Nephron progenitor cell (in vitro differentiated cells): ENCODE measurements at regions not wholly inside any gene's neighbourhood (a gene's known extent, or its start where the extent isn't known, plus 50 kb on each side); places are given as distances from the start of the nearest gene placed in this dataset.

Source experiments
- DNase-seq: peaks from one replicate; pipeline ENCODE4 v3.0.0; 2021
- H3K27ac Mint-ChIP-seq: 2 replicates; pipeline ENCODE4 v1.8.0; 2021; ENCODE audit warnings: mild to moderate bottlenecking, moderate library complexity, mixed read lengths
- H3K27me3 Mint-ChIP-seq: 2 replicates; pipeline ENCODE4 v1.8.0; 2021; ENCODE audit warnings: mild to moderate bottlenecking, low read depth, mixed read lengths; ENCODE audit not compliant: poor library complexity
- H3K36me3 Mint-ChIP-seq: 2 replicates; pipeline ENCODE4 v1.8.0; 2021; ENCODE audit warnings: low read depth, mixed read lengths
- H3K4me1 Mint-ChIP-seq: 2 replicates; pipeline ENCODE4 v1.8.0; 2021; ENCODE audit warnings: mixed read lengths
- H3K4me3 Mint-ChIP-seq: 2 replicates; pipeline ENCODE4 v1.8.0; 2021; ENCODE audit warnings: mild to moderate bottlenecking, moderate library complexity, mixed read lengths
- H3K9me3 Mint-ChIP-seq: 2 replicates; pipeline ENCODE4 v1.8.0; 2021; ENCODE audit warnings: mild to moderate bottlenecking, moderate library complexity, mixed read lengths
- TF ChIP-seq, protein P1 (sequence below): fragments of 200-600 bp; sonication (generic); IDR thresholded peaks from 2 replicates; pipeline ENCODE4 v1.5.0; 2021; ENCODE audit warnings: antibody characterized with exemption

DNA sequence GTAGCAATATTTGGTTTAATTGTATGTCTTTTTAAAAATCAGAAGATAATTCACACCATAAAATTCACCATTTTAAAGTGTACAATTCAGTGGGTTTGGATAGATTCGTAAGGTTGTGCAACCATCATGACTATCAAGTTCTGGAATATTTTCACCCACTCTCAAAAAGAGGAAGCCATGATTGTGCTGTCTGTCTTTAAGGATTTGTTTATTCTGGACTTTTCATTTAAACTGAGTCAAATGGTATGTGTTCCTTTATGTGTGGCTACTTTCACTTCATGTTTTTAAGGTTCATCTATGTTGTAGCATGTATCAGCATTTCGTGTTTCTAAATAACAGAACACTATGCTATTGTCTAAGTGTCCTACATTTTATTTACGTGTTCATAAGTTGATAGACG lies 68.1 kb upstream of the CPHXL start:
- TF ChIP-seq, protein P1, sequence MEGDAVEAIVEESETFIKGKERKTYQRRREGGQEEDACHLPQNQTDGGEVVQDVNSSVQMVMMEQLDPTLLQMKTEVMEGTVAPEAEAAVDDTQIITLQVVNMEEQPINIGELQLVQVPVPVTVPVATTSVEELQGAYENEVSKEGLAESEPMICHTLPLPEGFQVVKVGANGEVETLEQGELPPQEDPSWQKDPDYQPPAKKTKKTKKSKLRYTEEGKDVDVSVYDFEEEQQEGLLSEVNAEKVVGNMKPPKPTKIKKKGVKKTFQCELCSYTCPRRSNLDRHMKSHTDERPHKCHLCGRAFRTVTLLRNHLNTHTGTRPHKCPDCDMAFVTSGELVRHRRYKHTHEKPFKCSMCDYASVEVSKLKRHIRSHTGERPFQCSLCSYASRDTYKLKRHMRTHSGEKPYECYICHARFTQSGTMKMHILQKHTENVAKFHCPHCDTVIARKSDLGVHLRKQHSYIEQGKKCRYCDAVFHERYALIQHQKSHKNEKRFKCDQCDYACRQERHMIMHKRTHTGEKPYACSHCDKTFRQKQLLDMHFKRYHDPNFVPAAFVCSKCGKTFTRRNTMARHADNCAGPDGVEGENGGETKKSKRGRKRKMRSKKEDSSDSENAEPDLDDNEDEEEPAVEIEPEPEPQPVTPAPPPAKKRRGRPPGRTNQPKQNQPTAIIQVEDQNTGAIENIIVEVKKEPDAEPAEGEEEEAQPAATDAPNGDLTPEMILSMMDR: no peak
- Mint-ChIP-seq H3K4me3 (no peak overlapping the region), H3K36me3 (no peaks in the 10 kb centered on the region), H3K27ac (no peak overlapping the region), H3K4me1 (peaks cover 10% of the 10 kb centered on the region), H3K27me3 (peaks cover 3% of the 10 kb centered on the region), H3K9me3 (no peaks in the 10 kb centered on the region)
- no peak for DNase-seq

DNA sequence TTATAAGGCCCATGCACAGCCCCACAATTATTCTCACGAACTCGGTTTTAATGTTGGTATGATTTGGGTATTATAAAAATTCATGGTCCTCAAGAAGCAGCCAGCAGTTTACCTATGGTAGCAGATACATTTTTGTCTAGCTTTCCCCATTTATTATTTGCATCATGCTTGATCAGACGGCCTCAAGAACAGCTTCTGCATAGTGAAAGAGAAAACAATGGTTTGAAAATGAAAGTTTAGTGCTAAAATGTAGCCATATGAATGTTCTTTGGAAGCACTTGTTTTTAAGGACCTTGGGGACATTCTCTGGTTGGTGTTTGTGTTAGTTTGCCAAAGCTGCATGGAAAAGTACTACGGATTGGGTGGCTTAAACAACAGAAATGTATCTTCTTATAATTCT lies 72.4 kb upstream of the CPHXL start:
- H3K9me3 Mint-ChIP-seq: no peaks in the 10 kb centered on the region
- TF ChIP-seq, protein P1: no peak
- H3K27ac Mint-ChIP-seq: no peak overlapping the region
- no peaks in the 10 kb centered on the region for H3K27me3 Mint-ChIP-seq
- DNase-seq: no peak
- H3K36me3 Mint-ChIP-seq: no peaks in the 10 kb centered on the region
- H3K4me1 Mint-ChIP-seq: peaks cover 6% of the 10 kb centered on the region
- no peak overlapping the region for H3K4me3 Mint-ChIP-seq

DNA sequence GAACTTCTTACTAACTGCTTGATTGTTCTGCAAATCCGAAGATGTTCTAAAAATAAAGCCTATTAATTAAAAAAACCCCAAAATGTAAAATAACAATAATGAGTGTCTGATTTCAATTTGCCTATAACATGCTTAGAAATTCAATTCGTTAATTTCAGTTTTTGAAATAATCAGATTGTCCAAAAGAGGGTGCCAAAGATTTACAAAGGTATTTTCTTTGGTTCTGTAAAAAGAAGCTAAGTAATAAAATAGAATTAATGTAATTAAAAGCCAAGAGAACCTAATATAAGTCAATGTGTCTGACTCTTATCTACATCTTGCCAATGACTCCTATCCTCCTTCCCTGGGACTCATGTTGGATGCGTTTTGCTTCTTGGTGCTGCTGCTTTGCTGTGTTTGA lies 75.0 kb upstream of the CPHXL start:
- no peaks in the 10 kb centered on the region for H3K9me3 Mint-ChIP-seq

DNA sequence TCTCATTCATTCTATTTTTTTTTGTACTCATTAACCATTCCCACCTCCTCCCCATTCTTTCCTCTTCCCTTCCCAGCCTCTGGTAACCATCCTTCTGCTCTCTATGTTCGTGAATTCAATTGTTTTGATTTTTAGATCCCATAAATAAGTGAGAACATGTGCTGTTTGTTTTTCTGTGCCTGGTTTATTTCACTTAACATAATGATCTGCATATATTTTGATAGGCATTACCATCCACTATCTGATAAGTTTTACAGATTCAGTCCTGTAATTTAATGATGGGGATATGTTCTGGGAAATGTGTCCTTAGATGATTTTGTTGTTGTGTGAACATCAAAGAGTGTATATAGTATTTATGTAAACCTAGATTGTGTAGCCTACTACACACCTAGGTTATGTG lies 77.5 kb upstream of the CPHXL start:
- H3K4me3 Mint-ChIP-seq: no peak overlapping the region
- no peaks in the 10 kb centered on the region for H3K36me3 Mint-ChIP-seq
- H3K27ac Mint-ChIP-seq: no peak overlapping the region
- peaks cover 3% of the 10 kb centered on the region for H3K27me3 Mint-ChIP-seq
- DNase-seq: no peak
- TF ChIP-seq, protein P1: no peak
- H3K9me3 Mint-ChIP-seq: no peaks in the 10 kb centered on the region
- peaks cover 6% of the 10 kb centered on the region for H3K4me1 Mint-ChIP-seq

More for the DNA sequence above, 75.0 kb upstream of the CPHXL start:
- TF ChIP-seq, protein P1: peak; percentile 16
- no peak overlapping the region for H3K27ac Mint-ChIP-seq
- H3K4me1 Mint-ChIP-seq: peaks cover 6% of the 10 kb centered on the region
- H3K27me3 Mint-ChIP-seq: no peaks in the 10 kb centered on the region
- no peak overlapping the region for H3K4me3 Mint-ChIP-seq
- no peaks in the 10 kb centered on the region for H3K36me3 Mint-ChIP-seq
- DNase-seq: no peak

DNA sequence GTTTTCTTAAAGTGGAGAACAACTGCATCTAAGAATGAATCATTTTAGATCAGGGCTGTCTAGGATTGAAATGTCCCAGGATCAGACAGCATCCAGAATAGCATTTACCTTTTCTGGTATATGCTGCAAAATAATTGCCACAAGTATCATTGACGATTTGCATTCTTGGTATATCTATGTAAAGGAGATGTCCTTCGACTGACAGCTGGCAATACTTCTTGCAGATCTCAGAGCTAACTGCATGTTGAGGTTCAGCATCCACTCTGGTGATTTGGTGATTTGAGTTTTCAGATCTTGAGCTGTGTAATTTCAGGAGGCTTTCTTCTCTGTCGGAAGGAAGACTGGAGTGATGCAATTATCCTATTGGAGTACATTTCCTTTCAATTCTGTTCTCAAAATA lies 78.1 kb upstream of the CPHXL start:
- Mint-ChIP-seq H3K9me3 (no peaks in the 10 kb centered on the region), H3K27ac (peak overlapping the region; percentile 25), H3K36me3 (no peaks in the 10 kb centered on the region), H3K27me3 (peaks cover 3% of the 10 kb centered on the region), H3K4me3 (no peak overlapping the region), H3K4me1 (peaks cover 4% of the 10 kb centered on the region)
- no peak for DNase-seq
- TF ChIP-seq, protein P1: no peak

DNA sequence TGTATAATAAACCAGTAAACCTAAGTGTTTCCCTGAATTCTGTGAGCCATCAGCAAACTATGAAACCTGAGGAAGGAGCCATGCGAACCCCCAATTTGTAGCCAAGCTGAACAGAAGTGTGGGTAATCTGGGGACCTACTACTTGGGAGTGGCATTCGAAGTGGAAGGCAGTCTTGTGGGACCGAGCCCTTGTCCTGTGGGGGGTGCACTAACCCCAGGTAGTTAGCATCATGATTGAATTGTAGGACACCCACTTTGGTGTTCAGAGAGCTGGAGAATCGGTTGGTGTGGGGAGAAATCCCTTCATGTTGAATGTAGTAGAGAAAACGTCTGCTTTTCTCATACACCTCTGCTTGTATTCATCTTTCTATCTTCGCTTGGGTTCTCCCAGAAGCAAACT lies 79.7 kb upstream of the CPHXL start:
- H3K4me1 Mint-ChIP-seq: no peaks in the 10 kb centered on the region
- no peaks in the 10 kb centered on the region for H3K9me3 Mint-ChIP-seq
- no peak overlapping the region for H3K27ac Mint-ChIP-seq
- H3K27me3 Mint-ChIP-seq: peaks cover 3% of the 10 kb centered on the region
- TF ChIP-seq, protein P1: no peak
- no peaks in the 10 kb centered on the region for H3K36me3 Mint-ChIP-seq
- no peak overlapping the region for H3K4me3 Mint-ChIP-seq
- no peak for DNase-seq
